Hepatocyte (in vitro differentiated cells): ENCODE measurements at regions not wholly inside any gene's neighbourhood (a gene's known extent, or its start where the extent isn't known, plus 50 kb on each side); places are given as distances from the start of the nearest gene placed in this dataset.

Experiments used
- DNase-seq: peaks from one replicate; pipeline ENCODE4 v3.0.0-alpha.2; 2016; ENCODE audit warnings: low spot score
- H2AFZ ChIP-seq: fragments of 200-600 bp; sonication (generic); 2 replicates; pipeline ENCODE4 v1.6.0; 2016; ENCODE audit warnings: antibody characterized with exemption, mild to moderate bottlenecking
- H3K27ac ChIP-seq: fragments of 200-600 bp; sonication (generic); 2 replicates; pipeline ENCODE4 v1.5.1; 2016; ENCODE audit warnings: mild to moderate bottlenecking
- H3K27me3 ChIP-seq: fragments of 200-600 bp; sonication (generic); 2 replicates; pipeline ENCODE4 v1.6.1; 2016
- H3K36me3 ChIP-seq: fragments of 200-600 bp; sonication (generic); replicated peaks from 2 replicates; pipeline ENCODE4 v1.5.1; 2016; ENCODE audit warnings: low read depth; ENCODE audit not compliant: insufficient read depth
- H3K4me1 ChIP-seq: fragments of 200-600 bp; sonication (generic); 2 replicates; pipeline ENCODE4 v1.5.1; 2016; ENCODE audit warnings: mild to moderate bottlenecking, moderate library complexity; ENCODE audit not compliant: insufficient read depth
- H3K4me2 ChIP-seq: fragments of 200-600 bp; sonication (generic); 2 replicates; pipeline ENCODE4 v1.6.0; 2016
- H3K4me3 ChIP-seq: fragments of 200-600 bp; sonication (generic); 2 replicates; pipeline ENCODE4 v1.5.1; 2016; ENCODE audit warnings: mild to moderate bottlenecking
- H3K79me2 ChIP-seq: fragments of 200-600 bp; sonication (generic); 2 replicates; pipeline ENCODE4 v1.6.0; 2017; ENCODE audit warnings: mild to moderate bottlenecking
- H3K9me2 ChIP-seq: fragments of 200-600 bp; sonication (generic); replicated peaks from 2 replicates; pipeline ENCODE4 v1.6.0; 2017; ENCODE audit warnings: mild to moderate bottlenecking; ENCODE audit not compliant: insufficient read depth
- H3K9me3 ChIP-seq: fragments of 200-600 bp; sonication (generic); 2 replicates; pipeline ENCODE4 v1.5.1; 2016; ENCODE audit warnings: low read depth, mild to moderate bottlenecking
- H4K20me1 ChIP-seq: fragments of 200-600 bp; sonication (generic); 2 replicates; pipeline ENCODE4 v1.6.0; 2016; ENCODE audit warnings: mild to moderate bottlenecking; ENCODE audit not compliant: insufficient read depth, poor library complexity, severe bottlenecking
- EZH2 ChIP-seq: fragments of 200-600 bp; sonication (generic); IDR thresholded peaks from 2 replicates; pipeline ENCODE4 v1.6.1; 2016; ENCODE audit warnings: antibody characterized with exemption, mild to moderate bottlenecking, borderline replicate concordance
- EZH2phosphoT487 ChIP-seq: fragments of 200-600 bp; sonication (generic); IDR thresholded peaks from one replicate; pipeline ENCODE4 v1.6.1; 2018; ENCODE audit warnings: antibody characterized with exemption, mild to moderate bottlenecking, low read depth, moderate library complexity; ENCODE audit not compliant: unreplicated experiment, severe bottlenecking
- WGBS: methylation state at CpG from one replicate; pipeline ENCODE4 v1.1.6; 2016; ENCODE audit warnings: low lambda C conversion rate; ENCODE audit errors: missing lambda C conversion rate; 5-methylcytosine and 5-hydroxymethylcytosine counted together
- TF ChIP-seq, protein P1 (sequence below): fragments of 200-600 bp; sonication (generic); IDR thresholded peaks from 2 replicates; pipeline ENCODE4 v1.5.1; 2016; ENCODE audit warnings: antibody characterized with exemption, mild to moderate bottlenecking; ENCODE audit not compliant: poor library complexity

DNA sequence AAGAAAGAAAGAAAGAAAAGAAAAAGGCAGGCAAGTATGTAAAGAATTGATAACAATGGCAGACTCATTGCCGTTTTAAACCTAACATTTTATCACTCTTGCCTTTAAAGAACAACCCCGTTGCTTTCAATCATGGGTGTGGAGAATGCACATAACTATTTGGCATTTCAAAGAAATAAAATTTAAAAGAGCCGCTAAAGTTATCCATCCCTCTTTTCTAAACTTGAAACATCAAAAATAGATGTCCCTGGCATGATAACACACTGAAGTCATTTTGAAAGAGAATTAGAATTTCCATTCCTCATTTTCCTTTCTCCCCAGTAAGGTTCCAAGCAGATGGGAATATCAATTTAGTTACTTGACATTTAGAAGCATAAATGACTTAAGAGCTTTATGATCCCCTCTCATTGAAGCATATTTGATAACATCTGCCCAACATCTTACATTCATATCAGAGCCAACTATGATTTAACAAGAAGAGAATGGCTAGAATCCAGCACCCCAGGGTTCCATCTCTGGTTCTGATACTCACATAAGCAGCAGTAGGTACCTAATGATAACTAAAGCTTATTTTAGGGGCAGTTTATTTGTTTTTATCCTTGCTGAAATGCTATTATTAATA is 529.6 kb upstream of the LRRC4C start:
- H3K79me2 ChIP-seq = no peaks in the 10 kb centered on the region
- H3K9me2 ChIP-seq = no peaks in the 10 kb centered on the region
- H3K27me3 ChIP-seq = no peaks in the 10 kb centered on the region
- no peak overlapping the region for H2AFZ ChIP-seq
- no peaks in the 10 kb centered on the region for H3K36me3 ChIP-seq
- no peak overlapping the region for H3K4me3 ChIP-seq
- H3K4me1 ChIP-seq = no peaks in the 10 kb centered on the region
- no peak overlapping the region for H3K27ac ChIP-seq
- H3K4me2 ChIP-seq = no peak overlapping the region
- 92% methylated on average over 3 of the region's 3 CpGs for WGBS
- no peak for DNase-seq
- TF ChIP-seq EZH2phosphoT487 (no peak), EZH2 (no peak)
- TF ChIP-seq, protein P1, sequence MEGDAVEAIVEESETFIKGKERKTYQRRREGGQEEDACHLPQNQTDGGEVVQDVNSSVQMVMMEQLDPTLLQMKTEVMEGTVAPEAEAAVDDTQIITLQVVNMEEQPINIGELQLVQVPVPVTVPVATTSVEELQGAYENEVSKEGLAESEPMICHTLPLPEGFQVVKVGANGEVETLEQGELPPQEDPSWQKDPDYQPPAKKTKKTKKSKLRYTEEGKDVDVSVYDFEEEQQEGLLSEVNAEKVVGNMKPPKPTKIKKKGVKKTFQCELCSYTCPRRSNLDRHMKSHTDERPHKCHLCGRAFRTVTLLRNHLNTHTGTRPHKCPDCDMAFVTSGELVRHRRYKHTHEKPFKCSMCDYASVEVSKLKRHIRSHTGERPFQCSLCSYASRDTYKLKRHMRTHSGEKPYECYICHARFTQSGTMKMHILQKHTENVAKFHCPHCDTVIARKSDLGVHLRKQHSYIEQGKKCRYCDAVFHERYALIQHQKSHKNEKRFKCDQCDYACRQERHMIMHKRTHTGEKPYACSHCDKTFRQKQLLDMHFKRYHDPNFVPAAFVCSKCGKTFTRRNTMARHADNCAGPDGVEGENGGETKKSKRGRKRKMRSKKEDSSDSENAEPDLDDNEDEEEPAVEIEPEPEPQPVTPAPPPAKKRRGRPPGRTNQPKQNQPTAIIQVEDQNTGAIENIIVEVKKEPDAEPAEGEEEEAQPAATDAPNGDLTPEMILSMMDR = no peak
- no peaks in the 10 kb centered on the region for H4K20me1 ChIP-seq
- no peaks in the 10 kb centered on the region for H3K9me3 ChIP-seq

DNA sequence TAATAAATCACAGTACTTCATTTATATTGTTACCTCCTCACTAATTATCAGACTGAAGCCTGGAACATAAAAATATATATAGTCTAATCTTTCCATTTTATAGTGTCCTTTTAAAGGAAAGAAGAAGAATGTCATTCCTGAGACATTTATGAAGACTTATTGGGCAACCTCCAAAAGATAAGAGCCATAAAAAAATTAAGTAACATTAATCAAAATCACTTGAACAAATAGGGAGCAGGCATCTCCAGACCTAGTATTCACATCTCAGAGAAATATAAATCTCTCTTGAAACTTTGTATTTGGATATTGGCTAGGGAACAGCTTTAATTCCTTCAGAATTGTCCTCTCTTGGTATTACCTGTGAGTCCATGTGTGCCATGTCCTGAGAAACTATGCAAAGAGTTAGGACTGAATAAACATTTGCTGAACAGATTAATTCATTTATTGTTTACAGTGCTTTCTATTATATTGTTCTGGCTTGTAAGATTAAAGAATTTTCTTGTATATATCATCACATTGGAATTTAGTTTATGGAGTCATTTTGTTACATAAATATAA is 530.5 kb upstream of the LRRC4C start:
- Histone ChIP-seq H3K4me1 (no peaks in the 10 kb centered on the region), H3K4me3 (no peak overlapping the region), H3K9me3 (no peaks in the 10 kb centered on the region), H3K79me2 (no peaks in the 10 kb centered on the region), H3K9me2 (no peaks in the 10 kb centered on the region), H2AFZ (no peak overlapping the region), H3K36me3 (no peaks in the 10 kb centered on the region), H3K4me2 (no peak overlapping the region), H3K27me3 (no peaks in the 10 kb centered on the region), H3K27ac (no peak overlapping the region), H4K20me1 (no peaks in the 10 kb centered on the region)
- TF ChIP-seq EZH2 = no peak
- TF ChIP-seq, protein P1 = no peak
- TF ChIP-seq EZH2phosphoT487 = no peak
- DNase-seq = no peak

DNA sequence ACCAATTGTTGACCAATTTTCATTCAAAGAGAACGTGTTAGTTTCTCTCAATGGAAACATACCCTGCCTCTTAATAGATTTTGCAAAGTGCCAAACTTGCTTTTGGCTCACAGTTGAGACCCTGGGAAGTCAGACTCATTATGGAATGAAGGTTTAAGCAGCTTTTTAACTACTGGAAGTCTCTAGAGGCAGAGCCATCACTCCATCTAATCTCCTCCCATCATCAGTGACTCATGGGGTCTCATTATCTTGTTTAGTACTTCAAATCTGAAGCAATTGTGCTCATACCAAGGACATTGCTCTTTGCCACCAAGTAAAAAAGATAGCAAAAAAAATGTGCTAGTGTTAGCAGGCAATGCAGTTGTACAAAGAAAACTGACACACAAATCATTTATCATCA is 537.1 kb upstream of the LRRC4C start:
- H3K9me3 ChIP-seq = no peaks in the 10 kb centered on the region
- no peak for TF ChIP-seq EZH2phosphoT487
- TF ChIP-seq EZH2 = no peak
- TF ChIP-seq, protein P1 = no peak
- no peak for DNase-seq
- 72% methylated on average over 1 of the region's 1 CpG for WGBS
- no peaks in the 10 kb centered on the region for H3K9me2 ChIP-seq
- no peak overlapping the region for H3K27ac ChIP-seq
- H3K27me3 ChIP-seq = no peaks in the 10 kb centered on the region
- H4K20me1 ChIP-seq = no peaks in the 10 kb centered on the region
- no peaks in the 10 kb centered on the region for H3K4me1 ChIP-seq
- H2AFZ ChIP-seq = no peak overlapping the region
- no peak overlapping the region for H3K4me2 ChIP-seq
- H3K4me3 ChIP-seq = no peak overlapping the region
- no peaks in the 10 kb centered on the region for H3K36me3 ChIP-seq
- H3K79me2 ChIP-seq = no peaks in the 10 kb centered on the region
